HCT116 (cell line): ENCODE measurements at regions not wholly inside any gene's neighbourhood (a gene's known extent, or its start where the extent isn't known, plus 50 kb on each side); places are given as distances from the start of the nearest gene placed in this dataset.

Experiments used
- ATAC-seq: fragments of 200-7000 bp; cut with Tn5 transposase; 2 replicates; pipeline ENCODE4 v1.9.1; 2020; ENCODE audit warnings: mild to moderate bottlenecking, moderate library complexity
- BruUV-seq: library from RNA; stranded (reverse); fragments of 400-500 nt; replicated peaks from 2 replicates; lab custom pipeline; 2021; lab: Mats Ljungman, UMichigan
- CTCF ChIA-PET: fragments of 300-600 bp; sonication (Branson Sonifier 250); formaldehyde crosslinking; loops from one replicate; lab custom pipeline; 2021; ENCODE audit warnings: antibody characterized with exemption; lab: Charles Lee
- POLR2A ChIA-PET: fragments of 300-600, 350-600 bp; sonication (Branson Sonifier 250); formaldehyde crosslinking; loops from one replicate; lab custom pipeline; 2021; ENCODE audit warnings: antibody characterized with exemption; lab: Charles Lee
- RAD21 ChIA-PET, 2 experiments: fragments of 300-600 bp; sonication (Branson Sonifier 250); formaldehyde crosslinking; loops; one replicate each; lab custom pipeline; 2023; ENCODE audit warnings: low total read pairs in 2 of 2; ENCODE audit not compliant: uncharacterized antibody in 2 of 2, unreplicated experiment in 2 of 2, low non-redundant PET in 1 of 2; lab: Charles Lee
- DNase-seq: peaks from one replicate; pipeline ENCODE4 v3.0.0-alpha.2; 2010; ENCODE audit warnings: low read depth, low spot score
- H2AFZ ChIP-seq: fragments of 200-600 bp; shearing (Covaris generic), sonication (generic); 2 replicates; pipeline ENCODE4 v1.6.1; 2017; ENCODE audit warnings: low read depth, mixed run types, mixed read lengths, antibody characterized with exemption, low read length; ENCODE audit not compliant: poor library complexity, severe bottlenecking
- H3K27ac ChIP-seq: 2 replicates; pipeline ENCODE4 v1.5.1; 2012; ENCODE audit warnings: low read depth, low read length
- H3K27me3 ChIP-seq: fragments of 200-600 bp; sonication (generic); 2 replicates; pipeline ENCODE4 v1.6.1; 2016; ENCODE audit warnings: mixed run types, low read length, mixed read lengths; ENCODE audit not compliant: insufficient read depth
- H3K36me3 ChIP-seq, 2 experiments: fragments of 200-500 bp in 1 of 2; fragments of 200-600 bp in 1 of 2; sonication (Bioruptor generic) in 1 of 2; sonication (generic) in 1 of 2; 2 replicates each; pipeline versions ENCODE4 v1.5.1 to v1.6.1; 2014 to 2016; ENCODE audit warnings: low read length in 2 of 2, inconsistent platforms in 1 of 2, mixed read lengths in 1 of 2, mixed run types in 1 of 2; ENCODE audit not compliant: insufficient read depth in 2 of 2, control insufficient read depth in 1 of 2
- H3K4me1 ChIP-seq, 2 experiments: fragments of 200-600 bp in 1 of 2; sonication (generic) in 1 of 2; 2 replicates each; pipeline versions ENCODE4 v1.5.1 to v1.6.1; 2012 to 2017; ENCODE audit warnings: low read length in 2 of 2, inconsistent platforms in 1 of 2, mild to moderate bottlenecking in 1 of 2, mixed read lengths in 1 of 2, mixed run types in 1 of 2, moderate library complexity in 1 of 2; ENCODE audit not compliant: insufficient read depth in 2 of 2, control insufficient read depth in 1 of 2
- H3K4me2 ChIP-seq: fragments of 200-600 bp; sonication (generic); 2 replicates; pipeline ENCODE4 v1.6.1; 2017; ENCODE audit warnings: mixed run types, low read length, mixed read lengths
- H3K4me3 ChIP-seq, 2 experiments: fragments of 200-600 bp in 1 of 2; sonication (generic) in 1 of 2; replicated peaks in 1 of 2; 2 replicates each; pipeline ENCODE4 v1.5.1; 2011 to 2016; ENCODE audit warnings: low read length in 2 of 2, control low read depth in 1 of 2, low read depth in 1 of 2, mild to moderate bottlenecking in 1 of 2, mixed read lengths in 1 of 2, mixed run types in 1 of 2
- H3K79me2 ChIP-seq: fragments of 200-600 bp; sonication (generic); 2 replicates; pipeline ENCODE4 v1.6.1; 2017; ENCODE audit warnings: mild to moderate bottlenecking, mixed run types, low read length, moderate library complexity, mixed read lengths; ENCODE audit not compliant: insufficient read depth
- H3K9ac ChIP-seq: fragments of 200-600 bp; sonication (generic); 2 replicates; pipeline ENCODE4 v1.6.1; 2016; ENCODE audit warnings: low read length, mixed read lengths
- H3K9me2 ChIP-seq: fragments of 200-600 bp; sonication (generic), shearing (Covaris generic); 2 replicates; pipeline ENCODE4 v1.6.1; 2017; ENCODE audit warnings: mixed run types, mild to moderate bottlenecking, moderate library complexity; ENCODE audit not compliant: insufficient read depth
- H3K9me3 ChIP-seq, 2 experiments: fragments of 200-500 bp in 1 of 2; fragments of 200-600 bp in 1 of 2; sonication (Bioruptor generic) in 1 of 2; sonication (generic) in 1 of 2; 2 replicates each; pipeline ENCODE4 v1.6.1; 2014 to 2017; ENCODE audit warnings: low read length in 2 of 2, mixed read lengths in 2 of 2, inconsistent platforms in 1 of 2, low read depth in 1 of 2, mild to moderate bottlenecking in 1 of 2, mixed run types in 1 of 2, moderate library complexity in 1 of 2; ENCODE audit not compliant: control insufficient read depth in 1 of 2, insufficient read depth in 1 of 2
- H4K20me1 ChIP-seq: fragments of 200-600 bp; sonication (generic), shearing (Covaris generic); 2 replicates; pipeline ENCODE4 v1.6.1; 2017; ENCODE audit warnings: mixed run types, mild to moderate bottlenecking, moderate library complexity; ENCODE audit not compliant: insufficient read depth
- ATF3 ChIP-seq: IDR thresholded peaks from 2 replicates; pipeline ENCODE4 v1.6.1; 2012
- CBX3 ChIP-seq: IDR thresholded peaks from 2 replicates; pipeline ENCODE4 v1.6.1; 2012; ENCODE audit warnings: low read depth
- CEBPB ChIP-seq: IDR thresholded peaks from 2 replicates; pipeline ENCODE4 v1.6.1; 2012; ENCODE audit warnings: low read depth
- CTCF ChIP-seq, 3 experiments: fragments of 200-600 bp in 1 of 3; sonication (generic) in 1 of 3; IDR thresholded peaks in 2 of 3; conservative IDR thresholded peaks in 1 of 3; 2 replicates each; pipeline ENCODE4 v1.5.1; 2012 to 2017; ENCODE audit warnings: low read depth in 2 of 3, low read length in 2 of 3, antibody characterized with exemption in 1 of 3, borderline replicate concordance in 1 of 3, control low read depth in 1 of 3, mild to moderate bottlenecking in 1 of 3, mixed read lengths in 1 of 3, mixed run types in 1 of 3, moderate library complexity in 1 of 3; ENCODE audit not compliant: insufficient read depth in 1 of 3
- EZH2 ChIP-seq: fragments of 200-600 bp; sonication (generic); IDR thresholded peaks from 2 replicates; pipeline ENCODE4 v1.6.1; 2017; ENCODE audit warnings: antibody characterized with exemption, mixed run types
- EZH2phosphoT487 ChIP-seq: fragments of 200-600 bp; IDR thresholded peaks from 2 replicates; pipeline ENCODE4 v1.6.1; 2018; ENCODE audit warnings: antibody characterized with exemption, borderline replicate concordance
- FOSL1 ChIP-seq: IDR thresholded peaks from 2 replicates; pipeline ENCODE4 v1.6.1; 2012; ENCODE audit warnings: low read depth
- POLR2A ChIP-seq: IDR thresholded peaks from 2 replicates; pipeline ENCODE4 v1.7.0; 2011; ENCODE audit warnings: borderline replicate concordance; ENCODE audit not compliant: insufficient read depth, insufficient read length; ENCODE audit errors: extremely low read depth
- RAD21 ChIP-seq: IDR thresholded peaks from 2 replicates; pipeline ENCODE4 v1.6.1; 2012; ENCODE audit warnings: low read depth, mild to moderate bottlenecking
- SIN3A ChIP-seq: IDR thresholded peaks from 2 replicates; pipeline ENCODE4 v1.6.1; 2012; ENCODE audit warnings: low read depth
- SP1 ChIP-seq: IDR thresholded peaks from 2 replicates; pipeline ENCODE4 v1.6.1; 2012; ENCODE audit warnings: low read depth
- TCF7L2 ChIP-seq: IDR thresholded peaks from 2 replicates; pipeline ENCODE4 v1.7.0; 2011; ENCODE audit warnings: borderline replicate concordance, inconsistent platforms; ENCODE audit not compliant: insufficient read depth, insufficient read length; ENCODE audit errors: extremely low read depth
- YY1 ChIP-seq: IDR thresholded peaks from 2 replicates; pipeline ENCODE4 v1.6.1; 2011; ENCODE audit warnings: low read length, low read depth, moderate library complexity, mild to moderate bottlenecking; ENCODE audit not compliant: insufficient replicate concordance; ENCODE audit errors: extremely low read depth
- intact Hi-C: fragments of 100-400 bp; cut with micrococcal nuclease; formaldehyde crosslinking; loops from 2 replicates; pipeline ENCODE4 v1.10.0; 2022
- TF ChIP-seq, protein P1 (sequence below): IDR thresholded peaks from 2 replicates; pipeline ENCODE4 v1.6.1; 2012; ENCODE audit warnings: low read depth
- TF ChIP-seq, protein P2 (sequence below): IDR thresholded peaks from 2 replicates; pipeline ENCODE4 v1.6.1; 2012

DNA sequence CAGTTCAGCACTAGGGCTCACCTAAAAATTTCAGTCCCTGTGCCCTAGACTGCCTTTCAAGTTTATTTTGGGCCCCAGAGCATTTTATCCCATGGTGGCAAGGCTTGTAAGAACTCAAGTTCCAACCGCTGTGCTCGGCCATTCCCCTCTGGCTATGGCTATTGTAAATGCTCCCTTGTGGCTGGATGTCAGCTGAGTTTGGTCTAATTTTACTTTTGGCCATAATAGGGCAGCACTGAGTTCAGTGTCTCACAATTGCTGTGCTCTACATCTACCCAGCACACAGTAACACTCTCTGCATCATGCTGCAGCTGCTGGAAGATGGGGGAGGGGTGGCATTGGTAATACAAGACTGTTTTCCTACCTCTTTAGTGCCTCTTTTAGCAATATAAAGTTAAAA is 210.8 kb upstream of the IRS4 start:
- intact Hi-C loops, result no loop called here

More for the DNA sequence above, 210.8 kb upstream of the IRS4 start:
- H3K4me1 ChIP-seq, result peaks cover 0 to 10% of the 10 kb centered on the region in 2 experiments; a peak in 2 of 4 replicates
- H3K9me3 ChIP-seq, result no peaks in the 10 kb centered on the region
- ATAC-seq (peak; percentile 54; the same call in 1 of the 2 replicates), DNase-seq (no peak)
- no peaks in the 10 kb centered on the region for H3K79me2 ChIP-seq
- no peaks in the 10 kb centered on the region for H3K9me2 ChIP-seq
- H3K27ac ChIP-seq, result no peak overlapping the region
- H3K36me3 ChIP-seq, result no peaks in the 10 kb centered on the region
- ChIA-PET POLR2A (no interaction called here), CTCF (no interaction called here)
- BruUV-seq, result no TSS peak
- H2AFZ ChIP-seq, result no peak overlapping the region
- TF ChIP-seq, protein P1, sequence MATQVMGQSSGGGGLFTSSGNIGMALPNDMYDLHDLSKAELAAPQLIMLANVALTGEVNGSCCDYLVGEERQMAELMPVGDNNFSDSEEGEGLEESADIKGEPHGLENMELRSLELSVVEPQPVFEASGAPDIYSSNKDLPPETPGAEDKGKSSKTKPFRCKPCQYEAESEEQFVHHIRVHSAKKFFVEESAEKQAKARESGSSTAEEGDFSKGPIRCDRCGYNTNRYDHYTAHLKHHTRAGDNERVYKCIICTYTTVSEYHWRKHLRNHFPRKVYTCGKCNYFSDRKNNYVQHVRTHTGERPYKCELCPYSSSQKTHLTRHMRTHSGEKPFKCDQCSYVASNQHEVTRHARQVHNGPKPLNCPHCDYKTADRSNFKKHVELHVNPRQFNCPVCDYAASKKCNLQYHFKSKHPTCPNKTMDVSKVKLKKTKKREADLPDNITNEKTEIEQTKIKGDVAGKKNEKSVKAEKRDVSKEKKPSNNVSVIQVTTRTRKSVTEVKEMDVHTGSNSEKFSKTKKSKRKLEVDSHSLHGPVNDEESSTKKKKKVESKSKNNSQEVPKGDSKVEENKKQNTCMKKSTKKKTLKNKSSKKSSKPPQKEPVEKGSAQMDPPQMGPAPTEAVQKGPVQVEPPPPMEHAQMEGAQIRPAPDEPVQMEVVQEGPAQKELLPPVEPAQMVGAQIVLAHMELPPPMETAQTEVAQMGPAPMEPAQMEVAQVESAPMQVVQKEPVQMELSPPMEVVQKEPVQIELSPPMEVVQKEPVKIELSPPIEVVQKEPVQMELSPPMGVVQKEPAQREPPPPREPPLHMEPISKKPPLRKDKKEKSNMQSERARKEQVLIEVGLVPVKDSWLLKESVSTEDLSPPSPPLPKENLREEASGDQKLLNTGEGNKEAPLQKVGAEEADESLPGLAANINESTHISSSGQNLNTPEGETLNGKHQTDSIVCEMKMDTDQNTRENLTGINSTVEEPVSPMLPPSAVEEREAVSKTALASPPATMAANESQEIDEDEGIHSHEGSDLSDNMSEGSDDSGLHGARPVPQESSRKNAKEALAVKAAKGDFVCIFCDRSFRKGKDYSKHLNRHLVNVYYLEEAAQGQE, result no peak
- TF ChIP-seq, protein P2, sequence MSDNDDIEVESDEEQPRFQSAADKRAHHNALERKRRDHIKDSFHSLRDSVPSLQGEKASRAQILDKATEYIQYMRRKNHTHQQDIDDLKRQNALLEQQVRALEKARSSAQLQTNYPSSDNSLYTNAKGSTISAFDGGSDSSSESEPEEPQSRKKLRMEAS, result no peak
- TF ChIP-seq ATF3, result no peak
- no peak for TF ChIP-seq CTCF (IDR thresholded peaks at IDR 0.05 in 2 of 3, conservative IDR thresholded peaks at IDR 0.05 in 1 of 3; ENCODE audit: borderline replicate concordance in 1 of 3, insufficient read depth in 1 of 3, low read depth in 2 of 3, low read length in 2 of 3)
- TF ChIP-seq RAD21, result no peak
- no peak for TF ChIP-seq TCF7L2
- TF ChIP-seq SP1, result no peak
- TF ChIP-seq YY1, result no peak
- TF ChIP-seq CBX3, result no peak
- TF ChIP-seq POLR2A, result no peak
- TF ChIP-seq EZH2, result no peak
- no peak for TF ChIP-seq CEBPB
- TF ChIP-seq SIN3A, result no peak
- no peak for TF ChIP-seq FOSL1
- no peak for TF ChIP-seq EZH2phosphoT487
- TF ChIP-seq, all 23 proteins: peak for 0
- Histone ChIP-seq H3K9ac (no peak overlapping the region), H4K20me1 (no peaks in the 10 kb centered on the region), H3K4me3 (no peak overlapping the region), H3K27me3 (no peaks in the 10 kb centered on the region), H3K4me2 (no peak overlapping the region)
- RAD21 ChIA-PET, result no interaction called here
